Ecto neural progenitor cell (in vitro differentiated cells): ENCODE measurements at regions not wholly inside any gene's neighbourhood (a gene's known extent, or its start where the extent isn't known, plus 50 kb on each side); places are given as distances from the start of the nearest gene placed in this dataset.

Experiments used
- DNase-seq: peaks from one replicate; pipeline ENCODE4 v3.0.0-alpha.2; 2018; ENCODE audit warnings: low spot score

DNA sequence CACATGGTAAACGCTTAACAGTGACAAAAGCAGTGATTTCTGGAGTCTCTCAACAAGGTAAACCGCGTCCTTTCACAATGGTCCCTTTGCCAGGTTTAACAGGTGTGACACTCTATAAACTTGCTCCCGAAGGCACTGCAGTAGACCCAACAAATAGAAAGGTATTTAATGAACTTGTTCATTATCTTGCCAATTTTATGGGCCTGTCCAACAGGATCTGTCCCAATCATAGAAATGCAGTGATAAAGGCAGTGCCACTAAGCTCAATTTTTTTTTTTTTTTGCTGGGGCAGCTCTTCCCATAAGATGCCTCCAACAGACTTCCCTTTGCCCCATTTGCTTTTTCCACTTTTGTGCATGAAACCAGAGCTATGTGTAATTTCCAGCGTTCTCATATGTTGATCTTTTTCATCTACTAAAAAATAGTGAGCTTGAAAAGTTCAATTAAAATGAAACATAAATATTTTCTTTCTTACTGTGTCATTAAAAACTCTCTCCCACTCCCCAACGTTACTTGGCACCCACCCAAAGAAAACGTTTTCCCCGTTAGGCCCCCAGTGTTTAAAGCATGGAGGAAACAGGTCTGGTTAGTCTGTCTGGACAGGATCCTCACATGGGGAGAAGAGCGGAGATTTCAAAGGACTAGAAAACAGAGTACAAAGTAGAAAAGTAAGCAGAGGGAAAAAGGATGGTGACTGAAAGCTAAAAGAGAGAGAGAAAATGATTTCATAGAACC, 80.9 kb upstream of the SPATA31D4 start:
- DNase-seq: no peak

DNA sequence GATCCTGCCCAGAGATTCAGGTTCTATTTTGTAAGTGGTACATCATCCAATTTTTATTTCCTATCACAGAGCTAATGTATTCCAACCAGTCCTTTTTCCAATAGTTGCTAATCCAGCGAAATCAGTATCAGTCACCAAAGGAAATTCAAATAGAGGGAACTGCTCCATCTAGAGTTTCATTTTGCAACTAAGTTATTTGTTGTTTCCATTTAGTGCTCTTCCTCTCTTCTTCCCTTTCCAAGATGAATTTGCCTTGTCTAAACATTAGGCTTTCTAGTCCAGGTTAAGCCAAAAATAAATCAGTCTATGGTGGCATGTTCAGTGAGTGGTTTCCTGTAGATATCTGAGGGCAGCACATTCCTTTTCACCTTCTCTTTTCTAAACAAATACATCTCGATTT, 79.8 kb upstream of the SPATA31D4 start:
- DNase-seq: no peak

DNA sequence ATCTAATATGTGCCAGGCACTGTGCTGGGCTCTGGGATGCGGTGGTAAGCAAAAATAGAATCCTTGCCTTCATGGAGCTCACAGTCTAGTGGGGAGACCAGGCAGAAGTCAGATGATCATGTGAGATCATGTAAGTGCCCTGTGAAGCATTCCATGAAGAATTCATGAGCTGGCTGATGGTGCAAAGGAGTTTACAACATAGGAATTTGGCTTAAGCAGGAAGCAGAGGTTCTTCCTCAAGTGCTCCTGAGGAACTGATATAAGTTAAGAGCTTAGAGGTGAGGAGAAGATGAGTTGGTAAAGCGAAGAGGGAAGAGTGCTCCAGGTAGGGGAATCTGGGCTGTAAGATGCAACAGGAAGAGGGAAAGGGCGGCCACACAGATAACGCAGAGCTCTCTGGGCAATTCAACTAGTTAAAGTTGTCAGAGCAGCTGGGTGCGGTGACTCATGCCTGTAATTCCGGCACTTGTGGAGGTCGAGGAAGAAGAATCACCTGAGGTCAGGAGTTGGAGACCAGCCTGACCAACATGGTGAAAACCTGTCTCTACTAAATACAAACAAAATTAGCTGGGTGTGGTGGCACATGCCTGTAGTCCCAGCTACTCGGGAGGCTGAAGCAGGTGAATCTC, 78.5 kb upstream of the SPATA31D4 start:
- DNase-seq: no peak

DNA sequence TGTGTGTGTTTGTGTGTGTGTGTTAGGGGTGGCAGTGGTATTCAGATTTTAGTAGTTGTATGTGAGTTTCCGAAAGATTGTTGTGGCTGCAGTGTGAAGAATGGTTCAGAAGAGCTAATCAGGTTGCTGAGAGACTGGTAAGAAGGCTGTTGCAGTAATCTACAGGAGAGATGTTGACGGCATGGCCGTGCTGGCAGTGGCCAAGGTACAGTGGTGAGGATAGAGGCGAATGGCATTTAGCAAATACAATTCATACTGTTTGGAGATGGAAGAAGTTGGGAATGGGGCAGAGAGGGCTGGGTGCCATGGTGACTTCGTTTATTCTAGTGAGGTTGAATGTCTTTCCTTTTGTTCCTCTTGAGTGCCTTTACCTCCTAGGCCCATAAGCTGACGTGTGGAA, 77.5 kb upstream of the SPATA31D4 start:
- no peak for DNase-seq

DNA sequence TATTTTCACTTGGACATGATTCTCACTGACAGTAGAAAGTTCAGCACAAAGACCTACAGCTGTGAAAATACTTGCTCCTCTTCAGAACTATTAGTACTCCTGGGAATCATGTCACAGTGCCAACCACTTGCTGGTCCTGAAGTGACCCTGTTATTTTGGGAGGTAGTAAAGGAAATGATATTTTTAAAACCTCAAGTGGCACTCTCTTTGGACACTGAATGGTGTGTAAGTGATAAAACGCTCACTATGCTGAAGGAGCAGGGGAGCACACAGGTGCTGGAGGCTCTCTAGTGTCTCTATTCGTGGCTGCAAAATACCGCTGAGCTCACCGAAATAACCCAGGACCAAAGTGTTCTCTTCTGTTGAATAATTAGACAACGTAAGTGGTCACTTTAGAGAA, 76.9 kb upstream of the SPATA31D4 start:
- DNase-seq: no peak

DNA sequence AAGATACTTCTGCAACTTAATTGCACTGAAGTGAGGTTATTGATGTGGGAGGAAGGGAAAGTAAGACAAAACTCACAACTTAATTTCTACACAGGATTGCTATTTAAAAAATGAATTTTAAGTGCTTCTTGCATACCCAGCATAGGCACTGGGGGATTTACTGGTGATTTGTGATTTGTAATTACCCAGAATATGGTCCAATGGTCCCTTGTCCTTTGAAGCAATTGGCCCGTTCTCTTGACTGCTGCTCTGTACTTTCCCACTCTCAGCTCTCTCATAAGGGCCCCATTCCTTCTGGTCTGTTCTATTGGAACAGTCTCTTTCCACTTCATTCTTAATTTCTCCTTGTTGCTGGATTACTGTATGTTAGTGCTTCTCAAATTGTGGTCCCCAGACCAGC, 75.4 kb upstream of the SPATA31D4 start:
- DNase-seq: no peak

DNA sequence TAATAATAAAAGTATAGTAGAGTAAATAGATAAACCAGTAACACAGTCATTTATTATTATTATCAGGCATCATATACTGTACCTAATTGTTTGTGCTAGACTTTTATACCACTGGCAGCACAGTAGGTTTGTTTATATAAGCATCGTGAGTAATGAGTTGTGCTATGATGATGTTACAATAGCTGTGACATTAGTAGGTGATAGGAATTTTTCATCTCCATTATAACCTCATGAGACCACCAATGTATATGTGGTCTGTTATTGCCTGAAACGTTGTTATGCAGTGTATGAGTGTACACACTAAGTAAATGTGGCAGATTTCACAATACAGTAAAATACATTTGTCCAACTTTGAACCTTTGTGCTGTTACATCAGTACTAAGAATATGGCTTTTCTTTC, 72.7 kb upstream of the SPATA31D4 start:
- DNase-seq: no peak

DNA sequence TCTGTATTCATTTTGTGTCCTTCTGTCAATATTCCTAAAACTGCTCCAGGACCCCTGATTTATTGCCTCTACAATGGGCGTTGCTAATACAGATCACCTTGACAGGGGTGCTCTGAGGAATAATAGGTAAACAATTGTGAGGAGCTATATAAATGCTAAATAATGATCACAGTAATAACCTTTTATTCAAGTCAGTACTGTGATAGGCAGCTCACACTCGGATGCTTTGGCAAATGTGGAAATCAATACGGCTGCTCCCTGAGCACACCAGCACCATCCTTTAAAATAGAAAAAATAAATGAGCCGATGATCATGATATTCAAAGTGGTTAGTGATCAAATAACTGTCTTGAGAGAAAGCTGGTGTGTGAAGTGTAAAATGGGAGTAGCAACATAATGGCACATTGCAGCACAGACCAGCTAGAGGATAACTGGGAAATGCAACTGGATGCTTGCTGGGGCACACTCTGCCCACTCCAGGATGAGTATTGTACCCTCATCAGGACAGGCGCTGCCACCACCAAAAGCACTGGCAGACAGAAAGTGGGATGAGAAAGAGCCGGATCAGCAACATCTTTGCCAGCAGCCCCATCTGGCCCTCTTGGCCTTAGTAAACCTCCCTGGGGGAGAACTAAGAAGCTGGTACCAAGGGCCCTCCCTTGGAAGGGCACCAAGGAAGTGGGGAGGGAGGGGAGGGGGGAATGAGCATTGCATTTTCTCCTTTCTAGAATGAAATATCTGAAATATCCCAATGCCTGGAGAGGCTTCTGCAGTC, 69.4 kb upstream of the SPATA31D4 start:
- DNase-seq: no peak

DNA sequence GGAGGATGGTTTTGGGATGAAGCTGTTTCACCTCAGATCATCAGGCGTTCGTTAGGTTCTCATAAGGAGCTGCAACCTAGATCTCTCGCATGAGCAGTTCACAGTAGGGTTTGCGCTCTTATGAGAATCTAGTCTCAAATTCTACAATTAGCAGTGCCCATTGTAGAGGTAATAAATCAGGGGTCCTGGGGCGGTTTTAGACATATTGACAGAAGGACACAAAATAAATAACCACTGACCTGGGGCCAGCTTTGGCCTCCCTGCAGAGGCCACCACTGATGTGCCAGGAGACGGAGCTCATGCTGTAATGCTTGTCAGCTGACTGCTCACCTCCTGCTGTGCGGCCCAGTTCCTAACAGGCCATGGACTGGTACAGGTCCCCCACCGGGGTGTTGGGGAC, 67.6 kb upstream of the SPATA31D4 start:
- no peak for DNase-seq

DNA sequence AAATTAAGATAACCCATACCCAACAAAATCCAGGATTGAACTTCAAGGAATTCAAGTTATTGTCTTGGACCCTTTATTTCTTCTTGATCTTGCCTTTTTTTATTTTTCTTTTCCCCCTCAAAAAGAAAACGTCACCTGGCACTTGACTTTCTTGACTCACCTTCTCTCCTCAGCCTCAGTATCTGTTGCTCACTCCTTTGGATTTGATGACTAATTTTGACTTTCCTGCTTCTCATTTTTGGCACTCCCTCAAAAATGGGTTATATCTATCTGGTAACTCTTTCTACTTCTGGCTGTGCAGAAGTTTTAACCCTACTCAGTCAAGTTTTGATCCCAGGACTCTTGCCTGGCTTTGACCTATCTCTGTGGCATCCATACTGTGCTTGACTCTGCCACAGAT, 66.6 kb upstream of the SPATA31D4 start:
- no peak for DNase-seq

DNA sequence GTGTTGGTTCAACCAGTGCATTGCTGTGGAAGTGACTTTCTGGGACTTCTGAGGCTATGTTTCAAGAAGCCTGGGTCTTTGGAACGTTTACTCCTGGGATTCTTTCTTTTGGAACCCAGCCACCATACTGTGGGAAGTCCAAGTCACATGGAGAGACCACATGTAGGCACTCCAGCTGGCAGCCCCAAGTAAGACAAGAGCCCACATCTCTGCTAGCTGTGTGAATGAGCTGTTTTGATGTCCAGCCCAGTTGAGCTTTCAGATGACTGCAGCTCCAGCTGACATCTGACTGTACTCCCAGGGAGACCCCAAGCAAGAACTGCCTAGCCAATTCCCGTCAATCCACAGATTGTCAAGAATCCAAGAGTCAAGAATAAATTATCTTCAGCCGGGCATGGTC, 60.1 kb upstream of the SPATA31D4 start:
- no peak for DNase-seq

DNA sequence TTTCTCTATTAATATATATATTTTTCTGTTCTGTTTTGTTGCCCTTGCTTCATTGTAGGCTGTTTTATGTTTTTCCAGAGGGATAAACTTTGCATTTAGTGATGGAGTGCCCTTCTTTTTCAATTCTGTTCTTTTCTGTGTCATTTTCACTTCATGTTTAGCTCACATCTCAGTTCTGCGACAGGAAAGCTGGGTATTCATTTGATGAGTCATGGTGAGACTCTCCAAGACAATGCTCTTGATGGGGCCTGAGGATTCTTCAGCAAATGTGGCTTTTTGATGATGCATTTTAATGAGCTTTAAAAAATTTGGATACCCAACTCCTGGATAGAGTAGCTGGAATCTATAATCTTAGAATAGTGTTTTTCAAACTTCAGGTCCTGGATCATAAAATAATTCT, 56.5 kb upstream of the SPATA31D4 start:
- DNase-seq: no peak

DNA sequence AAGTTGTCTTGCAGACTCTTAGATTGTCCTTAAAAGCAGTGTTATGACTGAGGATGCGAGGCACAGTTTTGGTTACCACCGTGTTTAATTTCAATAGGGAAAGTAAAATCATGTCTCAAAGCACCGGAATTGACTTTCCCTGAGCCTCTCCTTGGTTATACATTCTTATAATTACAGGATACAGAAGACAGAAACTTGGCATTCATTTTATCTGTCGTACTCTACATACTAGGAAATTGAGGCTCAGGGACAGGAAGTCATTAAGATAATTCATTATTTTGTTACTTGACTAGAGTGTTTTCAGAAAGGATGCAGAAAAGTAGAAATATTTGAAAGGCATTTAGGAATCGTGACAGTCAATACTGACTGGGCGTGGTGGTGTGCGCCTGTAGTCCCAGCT, 54.0 kb upstream of the SPATA31D4 start:
- DNase-seq: no peak

DNA sequence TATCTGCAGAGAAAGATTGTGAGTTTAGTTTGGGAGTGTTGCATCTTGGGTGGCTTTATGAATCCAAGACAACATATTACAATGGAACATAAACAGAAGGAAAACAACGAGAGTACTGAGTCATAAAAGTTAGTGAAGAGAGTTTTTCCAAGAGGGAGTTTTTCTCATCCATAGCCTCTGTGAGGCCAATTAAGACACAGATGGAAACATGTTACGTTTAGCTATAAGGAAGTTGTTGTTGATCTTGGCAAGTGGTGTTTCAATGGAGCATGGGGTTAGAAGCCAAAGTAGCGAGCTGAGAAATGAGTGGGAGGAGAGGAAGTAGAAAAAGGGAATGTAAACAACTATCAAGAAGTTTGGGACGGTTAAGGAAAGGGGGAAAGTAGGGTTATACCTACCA, 53.3 kb upstream of the SPATA31D4 start:
- no peak for DNase-seq

DNA sequence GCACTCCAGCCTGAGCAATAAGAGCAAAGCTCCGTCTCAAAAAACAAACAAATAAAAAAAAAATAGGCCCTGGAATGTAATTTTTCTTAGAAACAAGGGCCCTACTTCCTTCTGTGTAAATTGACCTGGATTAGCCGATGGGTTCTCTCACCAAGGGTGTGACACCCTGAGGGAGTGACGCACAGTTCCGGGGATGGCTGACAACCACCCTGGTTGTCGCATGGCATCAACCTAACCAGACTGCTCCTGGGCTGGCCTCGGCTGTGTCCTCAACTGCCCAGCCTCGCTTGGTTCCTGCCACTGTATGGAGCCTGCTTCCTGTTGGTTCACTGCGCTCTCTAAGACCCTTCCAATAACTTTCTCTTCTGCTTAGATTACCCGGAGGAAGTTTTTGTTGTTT, 51.2 kb upstream of the SPATA31D4 start:
- DNase-seq: no peak
